ENCODE measurements at regions not wholly inside any gene's neighbourhood (a gene's known extent, or its start where the extent isn't known, plus 50 kb on each side); places are given as distances from the start of the nearest gene placed in this dataset.

- Histone ChIP-seq H3K27me3 (replicated peaks; ENCODE audit: control insufficient read depth, insufficient read depth, low read length) (peaks cover 3% of the 10 kb centered on the region), H3K4me3 (replicated peaks; ENCODE audit: low read depth, low read length) (no peak overlapping the region), H3K36me3 (ENCODE audit: control insufficient read depth, insufficient read depth, low read length) (no peaks in the 10 kb centered on the region)
- TF ChIP-seq CTCF (IDR thresholded peaks at IDR 0.05; ENCODE audit: insufficient read depth, low read length, poor library complexity, severe bottlenecking), result peak; percentile 65
- DNase-seq (ENCODE audit: extremely low read depth, insufficient read length), result no peak
These were observed 52.7 kb upstream of the CTLA4 start for GRCh38 chr2:203814661-203815540.

GRCh38 chr2:203815541-203815898, 52.1 kb upstream of the CTLA4 start:
- no peak for DNase-seq (ENCODE audit: extremely low read depth, insufficient read length)
- Histone ChIP-seq H3K27me3 (replicated peaks; ENCODE audit: control insufficient read depth, insufficient read depth, low read length) (peaks cover 3% of the 10 kb centered on the region), H3K36me3 (ENCODE audit: control insufficient read depth, insufficient read depth, low read length) (no peaks in the 10 kb centered on the region), H3K4me3 (replicated peaks; ENCODE audit: low read depth, low read length) (no peak overlapping the region)
- no peak for TF ChIP-seq CTCF (IDR thresholded peaks at IDR 0.05; ENCODE audit: insufficient read depth, low read length, poor library complexity, severe bottlenecking)

GRCh38 chr2:203817147-203817546, 50.4 kb upstream of the CTLA4 start:
- TF ChIP-seq CTCF (IDR thresholded peaks at IDR 0.05; ENCODE audit: insufficient read depth, low read length, poor library complexity, severe bottlenecking), result no peak
- peaks cover 3% of the 10 kb centered on the region for H3K27me3 ChIP-seq (replicated peaks; ENCODE audit: control insufficient read depth, insufficient read depth, low read length)
- no peak overlapping the region for H3K4me3 ChIP-seq (replicated peaks; ENCODE audit: low read depth, low read length)
- no peaks in the 10 kb centered on the region for H3K36me3 ChIP-seq (ENCODE audit: control insufficient read depth, insufficient read depth, low read length)
- DNase-seq (ENCODE audit: extremely low read depth, insufficient read length), result no peak

Data from GM06990 (cell line).